ENCODE measurements at regions not wholly inside any gene's neighbourhood (a gene's known extent, or its start where the extent isn't known, plus 50 kb on each side); places are given as distances from the start of the nearest gene placed in this dataset.

DNA sequence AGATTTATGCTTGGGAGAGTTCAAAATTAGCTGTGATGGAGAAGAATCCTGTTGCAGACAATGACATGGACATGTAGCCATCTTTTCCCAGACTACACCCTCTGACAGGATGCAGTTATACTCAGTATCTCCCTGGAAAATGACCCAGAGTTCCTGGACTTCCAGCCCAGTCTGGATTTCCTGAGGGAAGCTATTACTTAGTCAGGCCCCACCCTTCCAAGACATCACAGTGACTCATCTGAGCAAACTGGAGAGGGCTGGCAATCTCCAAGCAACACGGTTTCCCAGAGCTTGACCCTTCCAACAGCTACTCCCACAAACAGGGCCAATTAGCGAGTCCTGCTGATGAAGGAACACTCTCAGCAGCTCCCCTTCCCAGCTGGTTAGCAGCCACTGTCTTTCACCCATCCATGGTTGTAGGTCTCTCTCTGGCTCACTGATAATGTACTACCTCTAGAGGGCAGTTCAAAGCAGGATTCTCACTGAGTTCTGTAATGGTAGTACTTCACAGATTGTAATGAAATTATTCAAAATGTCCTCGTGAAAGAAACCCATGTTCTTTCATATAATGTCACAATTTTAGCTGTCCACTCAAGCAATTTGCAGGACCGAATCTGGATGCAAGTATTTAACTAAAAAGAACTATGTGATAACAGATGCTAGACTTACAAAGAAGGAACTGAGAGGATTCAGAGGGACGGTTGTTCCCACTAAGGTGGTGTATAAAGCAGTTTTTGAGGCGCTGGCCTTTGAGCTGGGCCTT is 110.2 kb downstream of the MDH1 start (continued):
- TF ChIP-seq RXRA (IDR thresholded peaks at IDR 0.05; ENCODE audit: borderline replicate concordance, low read depth), result no peak; the same call in 1 of the 2 replicates
- no peak for TF ChIP-seq TEAD4 (IDR thresholded peaks at IDR 0.05; ENCODE audit: borderline replicate concordance, insufficient read depth)
- peak; percentile 66 for TF ChIP-seq FOSL2 (IDR thresholded peaks at IDR 0.05; ENCODE audit: borderline replicate concordance, low read depth)
- TF ChIP-seq TAF1 (IDR thresholded peaks at IDR 0.05; ENCODE audit: borderline replicate concordance, low read depth, low read length), result no peak
- no peak for TF ChIP-seq SIN3A (IDR thresholded peaks at IDR 0.05; ENCODE audit: borderline replicate concordance, low read depth, low read length)
- no peak for TF ChIP-seq RCOR1 (IDR thresholded peaks at IDR 0.05; ENCODE audit: low read length)
- no peak for TF ChIP-seq ELF1 (IDR thresholded peaks at IDR 0.05)
- TF ChIP-seq, protein P1, sequence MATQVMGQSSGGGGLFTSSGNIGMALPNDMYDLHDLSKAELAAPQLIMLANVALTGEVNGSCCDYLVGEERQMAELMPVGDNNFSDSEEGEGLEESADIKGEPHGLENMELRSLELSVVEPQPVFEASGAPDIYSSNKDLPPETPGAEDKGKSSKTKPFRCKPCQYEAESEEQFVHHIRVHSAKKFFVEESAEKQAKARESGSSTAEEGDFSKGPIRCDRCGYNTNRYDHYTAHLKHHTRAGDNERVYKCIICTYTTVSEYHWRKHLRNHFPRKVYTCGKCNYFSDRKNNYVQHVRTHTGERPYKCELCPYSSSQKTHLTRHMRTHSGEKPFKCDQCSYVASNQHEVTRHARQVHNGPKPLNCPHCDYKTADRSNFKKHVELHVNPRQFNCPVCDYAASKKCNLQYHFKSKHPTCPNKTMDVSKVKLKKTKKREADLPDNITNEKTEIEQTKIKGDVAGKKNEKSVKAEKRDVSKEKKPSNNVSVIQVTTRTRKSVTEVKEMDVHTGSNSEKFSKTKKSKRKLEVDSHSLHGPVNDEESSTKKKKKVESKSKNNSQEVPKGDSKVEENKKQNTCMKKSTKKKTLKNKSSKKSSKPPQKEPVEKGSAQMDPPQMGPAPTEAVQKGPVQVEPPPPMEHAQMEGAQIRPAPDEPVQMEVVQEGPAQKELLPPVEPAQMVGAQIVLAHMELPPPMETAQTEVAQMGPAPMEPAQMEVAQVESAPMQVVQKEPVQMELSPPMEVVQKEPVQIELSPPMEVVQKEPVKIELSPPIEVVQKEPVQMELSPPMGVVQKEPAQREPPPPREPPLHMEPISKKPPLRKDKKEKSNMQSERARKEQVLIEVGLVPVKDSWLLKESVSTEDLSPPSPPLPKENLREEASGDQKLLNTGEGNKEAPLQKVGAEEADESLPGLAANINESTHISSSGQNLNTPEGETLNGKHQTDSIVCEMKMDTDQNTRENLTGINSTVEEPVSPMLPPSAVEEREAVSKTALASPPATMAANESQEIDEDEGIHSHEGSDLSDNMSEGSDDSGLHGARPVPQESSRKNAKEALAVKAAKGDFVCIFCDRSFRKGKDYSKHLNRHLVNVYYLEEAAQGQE (IDR thresholded peaks at IDR 0.05; ENCODE audit: low read depth, low read length), result no peak
- TF ChIP-seq SMC3 (IDR thresholded peaks at IDR 0.05; ENCODE audit: low read depth, low read length), result peak; percentile 62
- TF ChIP-seq YY1 (IDR thresholded peaks at IDR 0.05; ENCODE audit: low read depth), result no peak
- TF ChIP-seq EP300 (IDR thresholded peaks at IDR 0.05; ENCODE audit: borderline replicate concordance in 1 of 2, low read depth in 1 of 2, low read length in 1 of 2), result peak in 1 of 2 experiments; percentile 22; a peak in 1 of 4 replicates
- TF ChIP-seq, protein P2, sequence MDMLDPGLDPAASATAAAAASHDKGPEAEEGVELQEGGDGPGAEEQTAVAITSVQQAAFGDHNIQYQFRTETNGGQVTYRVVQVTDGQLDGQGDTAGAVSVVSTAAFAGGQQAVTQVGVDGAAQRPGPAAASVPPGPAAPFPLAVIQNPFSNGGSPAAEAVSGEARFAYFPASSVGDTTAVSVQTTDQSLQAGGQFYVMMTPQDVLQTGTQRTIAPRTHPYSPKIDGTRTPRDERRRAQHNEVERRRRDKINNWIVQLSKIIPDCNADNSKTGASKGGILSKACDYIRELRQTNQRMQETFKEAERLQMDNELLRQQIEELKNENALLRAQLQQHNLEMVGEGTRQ (IDR thresholded peaks at IDR 0.05; ENCODE audit: borderline replicate concordance, low read depth, low read length), result no peak
- TF ChIP-seq, protein P3, sequence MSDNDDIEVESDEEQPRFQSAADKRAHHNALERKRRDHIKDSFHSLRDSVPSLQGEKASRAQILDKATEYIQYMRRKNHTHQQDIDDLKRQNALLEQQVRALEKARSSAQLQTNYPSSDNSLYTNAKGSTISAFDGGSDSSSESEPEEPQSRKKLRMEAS (IDR thresholded peaks at IDR 0.05; ENCODE audit: low read depth), result 0 out of 2 replicates have a peak, but pooled peaks have one; percentile 23

DNA sequence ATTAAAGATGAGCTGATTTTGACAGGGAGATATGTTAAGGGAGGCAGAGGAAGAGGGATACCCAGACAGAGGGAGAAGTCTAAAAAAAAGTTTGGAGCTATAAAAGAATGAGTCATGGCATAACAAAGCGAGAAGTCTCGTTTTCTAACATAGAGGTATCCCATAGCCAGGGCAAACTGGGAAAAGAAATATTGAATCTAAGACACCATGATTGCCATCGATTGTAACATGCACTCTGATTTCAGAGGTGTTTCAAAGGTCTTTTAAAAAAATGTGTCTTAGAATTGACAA is 110.7 kb downstream of the MDH1 start:
- Histone ChIP-seq H3K9me3 (no peaks in the 10 kb centered on the region), H3K9me2 (no peaks in the 10 kb centered on the region), H3K4me1 (ENCODE audit: control insufficient read depth in 1 of 2, insufficient read depth in 2 of 2, low read depth in 1 of 2, low read length in 1 of 2) (peaks cover 5 to 9% of the 10 kb centered on the region in 2 experiments; a peak in 3 of 4 replicates), H3K9ac (peak overlapping the region; percentile 32; the same call in 1 of the 2 replicates), H3K79me2 (ENCODE audit: insufficient read depth) (no peaks in the 10 kb centered on the region), H4K20me1 (ENCODE audit: insufficient read depth) (no peaks in the 10 kb centered on the region), H3K4me3 (ENCODE audit: low read depth in 2 of 2, low read length in 1 of 2) (no peak overlapping the region), H3K36me3 (replicated peaks in 1 of 2; ENCODE audit: control insufficient read depth in 1 of 2, insufficient read depth in 2 of 2, low read length in 1 of 2) (no peaks in the 10 kb centered on the region), H3F3A (replicated peaks; ENCODE audit: insufficient read depth) (peaks cover 9% of the 10 kb centered on the region), H3K27me3 (ENCODE audit: insufficient read depth) (no peaks in the 10 kb centered on the region), H2AFZ (ENCODE audit: low read depth) (peak overlapping the region; percentile 81), H3K27ac (ENCODE audit: low read depth in 2 of 2, low read length in 1 of 2) (peak overlapping the region; percentile 29 to 56; a peak in 3 of 4 replicates), H3K4me2 (peak overlapping the region; percentile 36; the same call in 1 of the 2 replicates)
- WGBS (ENCODE audit: low lambda C conversion rate), result 67% methylated on average over 3 of the region's 3 CpGs
- TF ChIP-seq, protein P1 (IDR thresholded peaks at IDR 0.05; ENCODE audit: low read depth, low read length), result no peak
- TF ChIP-seq TAF1 (IDR thresholded peaks at IDR 0.05; ENCODE audit: borderline replicate concordance, low read depth, low read length) (no peak), CHD2 (IDR thresholded peaks at IDR 0.05; ENCODE audit: low read length, partially characterized antibody) (no peak)
- no peak for DNase-seq
- POLR2A ChIA-PET, result no interaction called here
- CTCF ChIA-PET, result interaction anchor here (0.6 to 2.6 kb wide), 30 partner anchors 10 to 350 kb away, joined by 3 to 48 read pairs (median 5); partner anchors contain the start of gene UGP2

All from SK-N-SH (cell line).